ENCODE measurements at regions not wholly inside any gene's neighbourhood (a gene's known extent, or its start where the extent isn't known, plus 50 kb on each side); places are given as distances from the start of the nearest gene placed in this dataset.
"Not testable (repeated sequence)": the region's sequence is repeated elsewhere in the genome, so short reads cannot be mapped to it uniquely, and the experiment has no call there.

- in situ Hi-C loops (cut with HindIII; ENCODE audit: low pct_unique_long_range_greater_than_20kb, low sequenced_read_pairs); DNase-seq (ENCODE audit: low read depth, low spot score): not testable (repeated sequence)
Observed at GRCh38 chr16:33913601-33914000, 454.2 kb downstream of the TP53TG3F start.

GRCh38 chr16:33920761-33921545 is 461.5 kb downstream of the TP53TG3F start:
- in situ Hi-C loops (cut with HindIII; ENCODE audit: low pct_unique_long_range_greater_than_20kb, low sequenced_read_pairs); DNase-seq (ENCODE audit: low read depth, low spot score): not testable (repeated sequence)

GRCh38 chr16:33922914-33923313 is 463.5 kb downstream of the TP53TG3F start:
- in situ Hi-C loops (cut with HindIII; ENCODE audit: low pct_unique_long_range_greater_than_20kb, low sequenced_read_pairs); DNase-seq (ENCODE audit: low read depth, low spot score): not testable (repeated sequence)

- DNase-seq (ENCODE audit: low read depth, low spot score): not testable (repeated sequence)
Observed at GRCh38 chr16:33928026-33928425, 468.6 kb downstream of the TP53TG3F start.

GRCh38 chr16:33932191-33932590 is 472.8 kb downstream of the TP53TG3F start:
- in situ Hi-C loops (cut with HindIII; ENCODE audit: low pct_unique_long_range_greater_than_20kb, low sequenced_read_pairs): not testable (repeated sequence)

More at GRCh38 chr16:33928026-33928425, 468.6 kb downstream of the TP53TG3F start:
- in situ Hi-C loops (cut with HindIII; ENCODE audit: low pct_unique_long_range_greater_than_20kb, low sequenced_read_pairs): not testable (repeated sequence)

GRCh38 chr16:33933039-33933438 is 473.6 kb downstream of the TP53TG3F start:
- in situ Hi-C loops (cut with HindIII; ENCODE audit: low pct_unique_long_range_greater_than_20kb, low sequenced_read_pairs); DNase-seq (ENCODE audit: low read depth, low spot score): not testable (repeated sequence)

More at GRCh38 chr16:33932191-33932590, 472.8 kb downstream of the TP53TG3F start:
- not testable (repeated sequence) for DNase-seq (ENCODE audit: low read depth, low spot score)

- in situ Hi-C loops (cut with HindIII; ENCODE audit: low pct_unique_long_range_greater_than_20kb, low sequenced_read_pairs); DNase-seq (ENCODE audit: low read depth, low spot score): not testable (repeated sequence)
Observed at GRCh38 chr16:33935766-33936165, 476.4 kb downstream of the TP53TG3F start.

GRCh38 chr16:33938097-33938496 is 478.7 kb downstream of the TP53TG3F start:
- in situ Hi-C loops (cut with HindIII; ENCODE audit: low pct_unique_long_range_greater_than_20kb, low sequenced_read_pairs): not testable (repeated sequence)

GRCh38 chr16:33961536-33961935 is 502.1 kb downstream of the TP53TG3F start:
- DNase-seq (ENCODE audit: low read depth, low spot score); in situ Hi-C loops (cut with HindIII; ENCODE audit: low pct_unique_long_range_greater_than_20kb, low sequenced_read_pairs): not testable (repeated sequence)

More at GRCh38 chr16:33938097-33938496, 478.7 kb downstream of the TP53TG3F start:
- not testable (repeated sequence) for DNase-seq (ENCODE audit: low read depth, low spot score)

GRCh38 chr16:33965534-33965933 is 506.1 kb downstream of the TP53TG3F start:
- in situ Hi-C loops (cut with HindIII; ENCODE audit: low pct_unique_long_range_greater_than_20kb, low sequenced_read_pairs); DNase-seq (ENCODE audit: low read depth, low spot score): not testable (repeated sequence)

GRCh38 chr16:33966855-33967254 is 507.4 kb downstream of the TP53TG3F start:
- in situ Hi-C loops (cut with HindIII; ENCODE audit: low pct_unique_long_range_greater_than_20kb, low sequenced_read_pairs); DNase-seq (ENCODE audit: low read depth, low spot score): not testable (repeated sequence)

GRCh38 chr16:33974557-33974956 is 515.1 kb downstream of the TP53TG3F start:
- in situ Hi-C loops (cut with HindIII; ENCODE audit: low pct_unique_long_range_greater_than_20kb, low sequenced_read_pairs); DNase-seq (ENCODE audit: low read depth, low spot score): not testable (repeated sequence)

- in situ Hi-C loops (cut with HindIII; ENCODE audit: low pct_unique_long_range_greater_than_20kb, low sequenced_read_pairs); DNase-seq (ENCODE audit: low read depth, low spot score): not testable (repeated sequence)
Observed at GRCh38 chr16:33975744-33976143, 516.3 kb downstream of the TP53TG3F start.

- in situ Hi-C loops (cut with HindIII; ENCODE audit: low pct_unique_long_range_greater_than_20kb, low sequenced_read_pairs); DNase-seq (ENCODE audit: low read depth, low spot score): not testable (repeated sequence)
Observed at GRCh38 chr16:33976521-33976920, 517.1 kb downstream of the TP53TG3F start.

- DNase-seq (ENCODE audit: low read depth, low spot score); in situ Hi-C loops (cut with HindIII; ENCODE audit: low pct_unique_long_range_greater_than_20kb, low sequenced_read_pairs): not testable (repeated sequence)
Observed at GRCh38 chr16:33978784-33979183, 519.4 kb downstream of the TP53TG3F start.

GRCh38 chr16:33979613-33980012 is 520.2 kb downstream of the TP53TG3F start:
- DNase-seq (ENCODE audit: low read depth, low spot score); in situ Hi-C loops (cut with HindIII; ENCODE audit: low pct_unique_long_range_greater_than_20kb, low sequenced_read_pairs): not testable (repeated sequence)

- in situ Hi-C loops (cut with HindIII; ENCODE audit: low pct_unique_long_range_greater_than_20kb, low sequenced_read_pairs); DNase-seq (ENCODE audit: low read depth, low spot score): not testable (repeated sequence)
Observed at GRCh38 chr16:33980736-33981135, 521.3 kb downstream of the TP53TG3F start.

GRCh38 chr16:33984428-33984827 is 525.0 kb downstream of the TP53TG3F start:
- in situ Hi-C loops (cut with HindIII; ENCODE audit: low pct_unique_long_range_greater_than_20kb, low sequenced_read_pairs); DNase-seq (ENCODE audit: low read depth, low spot score): not testable (repeated sequence)

- in situ Hi-C loops (cut with HindIII; ENCODE audit: low pct_unique_long_range_greater_than_20kb, low sequenced_read_pairs); DNase-seq (ENCODE audit: low read depth, low spot score): not testable (repeated sequence)
Observed at GRCh38 chr16:33986521-33986920, 527.1 kb downstream of the TP53TG3F start.
